HUES64 (cell line): ENCODE measurements at regions not wholly inside any gene's neighbourhood (a gene's known extent, or its start where the extent isn't known, plus 50 kb on each side); places are given as distances from the start of the nearest gene placed in this dataset.

Experiments
- H3K27ac ChIP-seq: 2 replicates; pipeline ENCODE4 v1.7.0; 2013; ENCODE audit warnings: low read depth, low read length, inconsistent platforms
- H3K27me3 ChIP-seq: 2 replicates; pipeline ENCODE4 v1.6.1; 2013; ENCODE audit warnings: mild to moderate bottlenecking, low read length; ENCODE audit not compliant: insufficient read depth
- H3K36me3 ChIP-seq: 2 replicates; pipeline ENCODE4 v1.6.1; 2013; ENCODE audit warnings: mild to moderate bottlenecking, low read length; ENCODE audit not compliant: insufficient read depth
- H3K4me1 ChIP-seq: 2 replicates; pipeline ENCODE4 v1.6.1; 2013; ENCODE audit warnings: mild to moderate bottlenecking, low read length, moderate library complexity; ENCODE audit not compliant: insufficient read depth
- H3K4me3 ChIP-seq: 2 replicates; pipeline ENCODE4 v1.5.1; 2013; ENCODE audit warnings: mild to moderate bottlenecking, low read length, moderate library complexity
- H3K9ac ChIP-seq: 2 replicates; pipeline ENCODE4 v1.6.1; 2013; ENCODE audit warnings: mild to moderate bottlenecking, low read depth, low read length
- H3K9me3 ChIP-seq: 2 replicates; pipeline ENCODE4 v1.6.1; 2013; ENCODE audit warnings: low read depth, low read length; ENCODE audit not compliant: insufficient read depth
- WGBS: fragments of 150-250, 120-280 bp; methylation state at CpG from one replicate; pipeline ENCODE4 v1.1.7; 2013; ENCODE audit warnings: missing lambda C conversion rate; 5-methylcytosine and 5-hydroxymethylcytosine counted together

- 100% methylated on average over 1 of the region's 1 CpG for WGBS
- H3K9ac ChIP-seq: no peak overlapping the region
- H3K27me3 ChIP-seq: no peaks in the 10 kb centered on the region
- H3K36me3 ChIP-seq: no peaks in the 10 kb centered on the region
- H3K9me3 ChIP-seq: no peaks in the 10 kb centered on the region
- H3K4me1 ChIP-seq: no peaks in the 10 kb centered on the region
- H3K4me3 ChIP-seq: no peak overlapping the region
- no peak overlapping the region for H3K27ac ChIP-seq
Measured at GRCh38 chr12:90855534-90855933, 99.4 kb downstream of the CCER1 start.

GRCh38 chr12:90854136-90854689 is 100.8 kb downstream of the CCER1 start:
- Histone ChIP-seq H3K27me3 (no peaks in the 10 kb centered on the region), H3K27ac (no peak overlapping the region), H3K9me3 (no peaks in the 10 kb centered on the region), H3K4me3 (no peak overlapping the region), H3K9ac (no peak overlapping the region), H3K36me3 (no peaks in the 10 kb centered on the region), H3K4me1 (no peaks in the 10 kb centered on the region)
- WGBS: 47% methylated on average over 6 of the region's 8 CpGs

GRCh38 chr12:90851800-90852718 is 102.9 kb downstream of the CCER1 start:
- Histone ChIP-seq H3K4me3 (no peak overlapping the region), H3K9me3 (no peaks in the 10 kb centered on the region), H3K9ac (no peak overlapping the region), H3K36me3 (no peaks in the 10 kb centered on the region), H3K27me3 (no peaks in the 10 kb centered on the region), H3K27ac (no peak overlapping the region), H3K4me1 (no peaks in the 10 kb centered on the region)
- WGBS: 98% methylated on average over 2 of the region's 2 CpGs

- H3K36me3 ChIP-seq: no peaks in the 10 kb centered on the region
- no peaks in the 10 kb centered on the region for H3K9me3 ChIP-seq
- H3K4me1 ChIP-seq: peaks cover 8% of the 10 kb centered on the region; the same call in 1 of the 2 replicates
- H3K4me3 ChIP-seq: no peak overlapping the region
- 49% methylated on average over 4 of the region's 4 CpGs for WGBS
- no peak overlapping the region for H3K9ac ChIP-seq
- no peaks in the 10 kb centered on the region for H3K27me3 ChIP-seq
- H3K27ac ChIP-seq: no peak overlapping the region
Measured at GRCh38 chr12:90842477-90842876, 112.5 kb downstream of the CCER1 start.

GRCh38 chr12:90841336-90841735 is 113.6 kb downstream of the CCER1 start:
- Histone ChIP-seq H3K4me1 (peaks cover 8% of the 10 kb centered on the region; the same call in 1 of the 2 replicates), H3K27me3 (no peaks in the 10 kb centered on the region), H3K4me3 (no peak overlapping the region), H3K36me3 (no peaks in the 10 kb centered on the region), H3K9me3 (no peaks in the 10 kb centered on the region), H3K27ac (no peak overlapping the region), H3K9ac (no peak overlapping the region)

- Histone ChIP-seq H3K4me1 (peaks cover 8% of the 10 kb centered on the region; the same call in 1 of the 2 replicates), H3K36me3 (no peaks in the 10 kb centered on the region), H3K9ac (no peak overlapping the region), H3K27me3 (no peaks in the 10 kb centered on the region), H3K27ac (no peak overlapping the region), H3K9me3 (no peaks in the 10 kb centered on the region), H3K4me3 (no peak overlapping the region)
Measured at GRCh38 chr12:90839346-90839745, 115.6 kb downstream of the CCER1 start.

- Histone ChIP-seq H3K4me1 (no peaks in the 10 kb centered on the region), H3K9ac (no peak overlapping the region), H3K27ac (no peak overlapping the region), H3K9me3 (no peaks in the 10 kb centered on the region), H3K27me3 (no peaks in the 10 kb centered on the region), H3K36me3 (no peaks in the 10 kb centered on the region), H3K4me3 (no peak overlapping the region)
- WGBS: 96% methylated on average over 6 of the region's 6 CpGs
Measured at GRCh38 chr12:90836689-90837088, 118.3 kb downstream of the CCER1 start.

- H3K9ac ChIP-seq: no peak overlapping the region
- H3K9me3 ChIP-seq: no peaks in the 10 kb centered on the region
- H3K4me1 ChIP-seq: no peaks in the 10 kb centered on the region
- H3K36me3 ChIP-seq: no peaks in the 10 kb centered on the region
- no peak overlapping the region for H3K27ac ChIP-seq
- 74% methylated on average over 2 of the region's 2 CpGs for WGBS
- H3K4me3 ChIP-seq: no peak overlapping the region
- H3K27me3 ChIP-seq: no peaks in the 10 kb centered on the region
Measured at GRCh38 chr12:90833228-90833627, 121.7 kb downstream of the CCER1 start.

GRCh38 chr12:90832427-90832826 is 122.5 kb downstream of the CCER1 start:
- Histone ChIP-seq H3K9ac (no peak overlapping the region), H3K36me3 (no peaks in the 10 kb centered on the region), H3K4me1 (no peaks in the 10 kb centered on the region), H3K4me3 (no peak overlapping the region), H3K27me3 (no peaks in the 10 kb centered on the region), H3K27ac (no peak overlapping the region), H3K9me3 (no peaks in the 10 kb centered on the region)
- WGBS: 94% methylated on average over 3 of the region's 3 CpGs

GRCh38 chr12:90831712-90832111 is 123.3 kb downstream of the CCER1 start:
- Histone ChIP-seq H3K36me3 (no peaks in the 10 kb centered on the region), H3K4me1 (no peaks in the 10 kb centered on the region), H3K9ac (no peak overlapping the region), H3K9me3 (no peaks in the 10 kb centered on the region), H3K27ac (no peak overlapping the region), H3K27me3 (no peaks in the 10 kb centered on the region), H3K4me3 (no peak overlapping the region)
- WGBS: 100% methylated on average over 1 of the region's 1 CpG

- no peaks in the 10 kb centered on the region for H3K4me1 ChIP-seq
- H3K9ac ChIP-seq: no peak overlapping the region
- no peaks in the 10 kb centered on the region for H3K27me3 ChIP-seq
- no peak overlapping the region for H3K27ac ChIP-seq
- 100% methylated on average over 1 of the region's 1 CpG for WGBS
- H3K36me3 ChIP-seq: no peaks in the 10 kb centered on the region
- no peaks in the 10 kb centered on the region for H3K9me3 ChIP-seq
- no peak overlapping the region for H3K4me3 ChIP-seq
Measured at GRCh38 chr12:90829044-90829443, 125.9 kb downstream of the CCER1 start.
